OCI-LY1 (cell line): ENCODE measurements at regions not wholly inside any gene's neighbourhood (a gene's known extent, or its start where the extent isn't known, plus 50 kb on each side); places are given as distances from the start of the nearest gene placed in this dataset.

Experiments used
- H2AFZ ChIP-seq: fragments of 200-600 bp; sonication (generic), shearing (Covaris generic); 2 replicates; pipeline ENCODE4 v1.6.0; 2014; ENCODE audit warnings: antibody characterized with exemption, mild to moderate bottlenecking, low read length
- H3F3A ChIP-seq: fragments of 200-600 bp; sonication (generic), shearing (Covaris generic); 2 replicates; pipeline ENCODE4 v1.6.0; 2014; ENCODE audit warnings: mild to moderate bottlenecking, antibody characterized with exemption, low read length, moderate library complexity; ENCODE audit not compliant: insufficient read depth
- H3K27ac ChIP-seq: fragments of 200-600 bp; sonication (generic); 2 replicates; pipeline ENCODE4 v1.5.1; 2014; ENCODE audit warnings: low read length, mixed run types, mild to moderate bottlenecking, low read depth; ENCODE audit not compliant: poor library complexity, severe bottlenecking
- H3K27me3 ChIP-seq: fragments of 200-600 bp; sonication (generic); 2 replicates; pipeline ENCODE4 v1.6.0; 2014; ENCODE audit warnings: antibody characterized with exemption, mild to moderate bottlenecking, low read length, moderate library complexity; ENCODE audit not compliant: insufficient read depth
- H3K36me3 ChIP-seq: fragments of 200-600 bp; sonication (generic); 2 replicates; pipeline ENCODE4 v1.6.1; 2014; ENCODE audit warnings: mild to moderate bottlenecking, antibody characterized with exemption, low read length, moderate library complexity, mixed read lengths; ENCODE audit not compliant: insufficient read depth
- H3K4me1 ChIP-seq: fragments of 200-600 bp; sonication (generic); 2 replicates; pipeline ENCODE4 v1.5.1; 2014; ENCODE audit warnings: mild to moderate bottlenecking, low read length, moderate library complexity; ENCODE audit not compliant: insufficient read depth, severe bottlenecking
- H3K4me2 ChIP-seq: fragments of 200-600 bp; sonication (generic), shearing (Covaris generic); 2 replicates; pipeline ENCODE4 v1.6.1; 2014; ENCODE audit warnings: low read length
- H3K4me3 ChIP-seq: fragments of 200-600 bp; sonication (generic); 2 replicates; pipeline ENCODE4 v1.5.1; 2014; ENCODE audit warnings: low read length, low read depth, mild to moderate bottlenecking, mixed read lengths; ENCODE audit not compliant: poor library complexity, severe bottlenecking
- H3K79me2 ChIP-seq: fragments of 200-600 bp; shearing (Covaris generic); 2 replicates; pipeline ENCODE4 v1.6.1; 2016; ENCODE audit warnings: mixed run types, low read length, mixed read lengths; ENCODE audit not compliant: insufficient read depth
- H3K9ac ChIP-seq: fragments of 200-600 bp; sonication (generic), shearing (Covaris generic); 2 replicates; pipeline ENCODE4 v1.6.1; 2014; ENCODE audit warnings: mild to moderate bottlenecking, low read length, mixed read lengths
- H3K9me2 ChIP-seq: fragments of 200-600 bp; sonication (generic), shearing (Covaris generic); 2 replicates; pipeline ENCODE4 v1.6.1; 2014; ENCODE audit warnings: low read depth, mild to moderate bottlenecking, low read length, mixed read lengths
- H3K9me3 ChIP-seq: fragments of 200-600 bp; shearing (Covaris generic); 2 replicates; pipeline ENCODE4 v1.6.1; 2014; ENCODE audit warnings: low read length, mixed read lengths
- H4K20me1 ChIP-seq: fragments of 200-600 bp; sonication (generic), shearing (Covaris generic); 2 replicates; pipeline ENCODE4 v1.6.0; 2016; ENCODE audit warnings: mild to moderate bottlenecking, low read length; ENCODE audit not compliant: insufficient read depth
- CTCF ChIP-seq: fragments of 200-600 bp; sonication (generic), shearing (Covaris generic); IDR thresholded peaks from 2 replicates; pipeline ENCODE4 v1.5.1; 2017; ENCODE audit warnings: mild to moderate bottlenecking, antibody characterized with exemption, low read length, moderate library complexity, mixed read lengths
- EZH2 ChIP-seq: fragments of 200-600 bp; sonication (generic), shearing (Covaris generic); IDR thresholded peaks from 2 replicates; pipeline ENCODE4 v1.8.0; 2017; ENCODE audit warnings: borderline replicate concordance, mixed run types, mild to moderate bottlenecking, antibody characterized with exemption, low read length, moderate library complexity, mixed read lengths

- TF ChIP-seq CTCF (no peak), EZH2 (no peak)
- no peaks in the 10 kb centered on the region for H3F3A ChIP-seq
- H3K4me1 ChIP-seq, result no peaks in the 10 kb centered on the region
- no peak overlapping the region for H3K9ac ChIP-seq
- no peaks in the 10 kb centered on the region for H3K27me3 ChIP-seq
- H3K9me3 ChIP-seq, result no peaks in the 10 kb centered on the region
- no peaks in the 10 kb centered on the region for H4K20me1 ChIP-seq
- no peaks in the 10 kb centered on the region for H3K36me3 ChIP-seq
- H3K4me2 ChIP-seq, result no peak overlapping the region
- H2AFZ ChIP-seq, result no peak overlapping the region
- H3K9me2 ChIP-seq, result no peaks in the 10 kb centered on the region
- H3K79me2 ChIP-seq, result no peaks in the 10 kb centered on the region
- H3K27ac ChIP-seq, result no peak overlapping the region
- no peak overlapping the region for H3K4me3 ChIP-seq
These were observed 473.5 kb downstream of the CCSER2 start for GRCh38 chr10:84801916-84802315.

- TF ChIP-seq EZH2, result no peak
- TF ChIP-seq CTCF, result no peak
- H3K4me2 ChIP-seq, result no peak overlapping the region
- H3F3A ChIP-seq, result no peaks in the 10 kb centered on the region
- H3K4me1 ChIP-seq, result no peaks in the 10 kb centered on the region
- H3K9me3 ChIP-seq, result no peaks in the 10 kb centered on the region
- H3K79me2 ChIP-seq, result no peaks in the 10 kb centered on the region
- no peaks in the 10 kb centered on the region for H3K9me2 ChIP-seq
- no peaks in the 10 kb centered on the region for H3K27me3 ChIP-seq
- H3K27ac ChIP-seq, result no peak overlapping the region
- no peaks in the 10 kb centered on the region for H3K36me3 ChIP-seq
- no peak overlapping the region for H3K4me3 ChIP-seq
- no peak overlapping the region for H2AFZ ChIP-seq
- H4K20me1 ChIP-seq, result no peaks in the 10 kb centered on the region
- no peak overlapping the region for H3K9ac ChIP-seq
These were observed 476.8 kb downstream of the CCSER2 start for GRCh38 chr10:84805149-84805548.

GRCh38 chr10:84811113-84811512 is 482.7 kb downstream of the CCSER2 start:
- no peak overlapping the region for H2AFZ ChIP-seq
- no peaks in the 10 kb centered on the region for H3K36me3 ChIP-seq
- H3K4me2 ChIP-seq, result no peak overlapping the region
- H4K20me1 ChIP-seq, result no peaks in the 10 kb centered on the region
- H3F3A ChIP-seq, result no peaks in the 10 kb centered on the region
- no peak overlapping the region for H3K4me3 ChIP-seq
- no peaks in the 10 kb centered on the region for H3K9me2 ChIP-seq
- TF ChIP-seq CTCF (no peak), EZH2 (no peak)
- H3K27me3 ChIP-seq, result no peaks in the 10 kb centered on the region
- H3K9me3 ChIP-seq, result no peaks in the 10 kb centered on the region
- H3K4me1 ChIP-seq, result no peaks in the 10 kb centered on the region
- H3K79me2 ChIP-seq, result no peaks in the 10 kb centered on the region
- no peak overlapping the region for H3K9ac ChIP-seq
- no peak overlapping the region for H3K27ac ChIP-seq
